Osteoblast (primary cell): ENCODE measurements at regions not wholly inside any gene's neighbourhood (a gene's known extent, or its start where the extent isn't known, plus 50 kb on each side); places are given as distances from the start of the nearest gene placed in this dataset.

ENCODE experiments used
- DNase-seq: peaks from one replicate; pipeline ENCODE4 v3.0.0; 2011; ENCODE audit warnings: low spot score, mixed read lengths; ENCODE audit not compliant: insufficient read length; ENCODE audit errors: missing footprints
- H2AFZ ChIP-seq: 2 replicates; pipeline ENCODE4 v1.6.0; 2011; ENCODE audit warnings: mild to moderate bottlenecking, low read length
- H3K27ac ChIP-seq: 2 replicates; pipeline ENCODE4 v1.5.1; 2011; ENCODE audit warnings: mild to moderate bottlenecking, low read depth, low read length, moderate library complexity
- H3K27me3 ChIP-seq: 2 replicates; pipeline ENCODE4 v1.6.0; 2012; ENCODE audit warnings: mild to moderate bottlenecking, control low read depth, inconsistent platforms, low read length, moderate library complexity; ENCODE audit not compliant: insufficient read depth
- H3K36me3 ChIP-seq: 2 replicates; pipeline ENCODE4 v1.5.1; 2011; ENCODE audit warnings: mild to moderate bottlenecking, low read length, control low read depth, moderate library complexity; ENCODE audit not compliant: insufficient read depth
- H3K4me1 ChIP-seq: 2 replicates; pipeline ENCODE4 v1.5.1; 2011; ENCODE audit warnings: mild to moderate bottlenecking, low read length, control low read depth, moderate library complexity; ENCODE audit not compliant: insufficient read depth
- H3K4me2 ChIP-seq: 2 replicates; pipeline ENCODE4 v1.6.0; 2011; ENCODE audit warnings: mild to moderate bottlenecking, low read length; ENCODE audit not compliant: insufficient read depth
- H3K4me3 ChIP-seq: fragments of 200-600 bp; sonication (generic); 3 replicates; pipeline ENCODE4 v1.5.1; 2012; ENCODE audit warnings: mild to moderate bottlenecking, low read length, inconsistent platforms; ENCODE audit not compliant: insufficient read depth
- H3K79me2 ChIP-seq: 2 replicates; pipeline ENCODE4 v1.6.0; 2012; ENCODE audit warnings: mild to moderate bottlenecking, low read length, control low read depth, inconsistent platforms; ENCODE audit not compliant: insufficient read depth
- H3K9me3 ChIP-seq: 2 replicates; pipeline ENCODE4 v1.5.1; 2011; ENCODE audit warnings: low read depth, low read length, control low read depth
- H4K20me1 ChIP-seq: 2 replicates; pipeline ENCODE4 v1.6.0; 2012; ENCODE audit warnings: mild to moderate bottlenecking, low read length, control low read depth; ENCODE audit not compliant: insufficient read depth
- TF ChIP-seq, protein P1 (sequence below): IDR thresholded peaks from 2 replicates; pipeline ENCODE4 v1.5.1; 2011; ENCODE audit warnings: mild to moderate bottlenecking, low read depth, low read length, moderate library complexity; ENCODE audit errors: extremely low read depth

DNA sequence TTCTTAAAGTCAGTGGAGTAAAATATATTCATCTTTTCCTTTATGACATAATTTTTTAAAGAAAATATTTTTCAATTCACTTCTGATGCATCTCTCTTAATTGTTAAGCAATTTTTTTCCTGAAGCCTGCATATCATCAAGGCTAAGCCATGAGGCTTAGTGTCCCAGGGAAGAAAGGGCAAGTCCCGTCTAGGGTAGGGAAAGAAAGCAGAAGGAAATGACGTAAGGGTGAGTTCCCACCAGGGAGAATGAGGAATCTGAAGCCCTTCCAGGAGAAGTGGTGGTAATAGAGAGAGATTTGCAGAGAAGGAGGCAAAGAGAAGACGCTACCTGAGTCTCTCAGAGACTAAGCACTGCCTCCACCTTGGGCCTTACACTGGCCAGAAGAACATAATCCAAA is 96.8 kb upstream of the NFE2L3 start:
- Histone ChIP-seq H3K27ac (no peak overlapping the region), H3K27me3 (peaks cover 4% of the 10 kb centered on the region), H3K4me2 (no peak overlapping the region), H3K79me2 (no peaks in the 10 kb centered on the region), H3K36me3 (no peaks in the 10 kb centered on the region), H3K4me3 (no peak overlapping the region), H3K9me3 (no peaks in the 10 kb centered on the region), H3K4me1 (no peaks in the 10 kb centered on the region), H4K20me1 (no peaks in the 10 kb centered on the region), H2AFZ (no peak overlapping the region)
- DNase-seq = no peak
- TF ChIP-seq, protein P1, sequence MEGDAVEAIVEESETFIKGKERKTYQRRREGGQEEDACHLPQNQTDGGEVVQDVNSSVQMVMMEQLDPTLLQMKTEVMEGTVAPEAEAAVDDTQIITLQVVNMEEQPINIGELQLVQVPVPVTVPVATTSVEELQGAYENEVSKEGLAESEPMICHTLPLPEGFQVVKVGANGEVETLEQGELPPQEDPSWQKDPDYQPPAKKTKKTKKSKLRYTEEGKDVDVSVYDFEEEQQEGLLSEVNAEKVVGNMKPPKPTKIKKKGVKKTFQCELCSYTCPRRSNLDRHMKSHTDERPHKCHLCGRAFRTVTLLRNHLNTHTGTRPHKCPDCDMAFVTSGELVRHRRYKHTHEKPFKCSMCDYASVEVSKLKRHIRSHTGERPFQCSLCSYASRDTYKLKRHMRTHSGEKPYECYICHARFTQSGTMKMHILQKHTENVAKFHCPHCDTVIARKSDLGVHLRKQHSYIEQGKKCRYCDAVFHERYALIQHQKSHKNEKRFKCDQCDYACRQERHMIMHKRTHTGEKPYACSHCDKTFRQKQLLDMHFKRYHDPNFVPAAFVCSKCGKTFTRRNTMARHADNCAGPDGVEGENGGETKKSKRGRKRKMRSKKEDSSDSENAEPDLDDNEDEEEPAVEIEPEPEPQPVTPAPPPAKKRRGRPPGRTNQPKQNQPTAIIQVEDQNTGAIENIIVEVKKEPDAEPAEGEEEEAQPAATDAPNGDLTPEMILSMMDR = no peak

DNA sequence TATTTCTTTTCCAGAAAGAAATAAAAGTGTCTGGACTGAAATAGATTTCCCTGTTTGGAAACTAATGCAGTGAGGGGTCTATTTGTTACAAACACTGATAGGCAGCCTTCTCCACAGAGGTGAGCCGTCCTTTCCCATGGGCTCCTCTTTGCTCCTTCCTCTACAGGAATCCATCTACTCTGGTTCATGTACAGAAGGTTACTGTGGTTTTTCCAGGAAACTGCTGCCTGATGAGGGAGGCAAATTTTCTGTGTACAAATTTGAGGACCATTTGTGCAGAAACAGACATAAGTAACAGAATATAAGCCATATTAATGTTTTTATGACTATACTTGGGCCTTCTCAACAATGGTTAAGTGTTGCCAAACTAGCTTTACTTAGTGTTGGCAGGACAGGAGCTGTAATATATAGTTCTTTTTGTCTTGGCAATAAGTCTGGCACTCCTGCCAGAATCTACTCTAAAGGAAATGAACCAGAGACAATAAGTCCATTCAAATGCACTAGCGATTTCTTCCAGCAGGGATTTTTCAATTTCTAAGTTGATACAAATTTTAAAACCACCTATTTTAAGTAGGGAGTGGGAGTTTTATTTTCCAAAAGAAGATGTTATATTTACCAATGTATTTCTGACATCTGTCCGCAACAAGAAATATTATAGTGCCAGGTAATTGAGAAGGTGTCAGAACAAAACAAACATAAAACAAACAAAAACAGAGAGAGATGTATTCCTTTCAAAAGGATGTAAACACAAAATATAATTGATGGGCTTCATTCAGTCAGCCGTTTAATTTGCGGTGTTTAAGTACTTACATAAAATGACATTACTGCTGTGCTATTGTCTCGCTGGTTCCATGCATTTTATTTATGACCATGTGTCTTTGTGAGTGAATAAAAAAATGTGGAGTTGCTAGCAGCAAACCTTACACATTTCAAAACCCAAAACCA is 91.0 kb upstream of the NFE2L3 start:
- Histone ChIP-seq H3K79me2 (no peaks in the 10 kb centered on the region), H3K4me2 (no peak overlapping the region), H2AFZ (no peak overlapping the region), H3K4me1 (no peaks in the 10 kb centered on the region), H3K27me3 (peaks cover 4% of the 10 kb centered on the region), H3K9me3 (no peaks in the 10 kb centered on the region), H3K27ac (no peak overlapping the region), H3K4me3 (no peak overlapping the region), H3K36me3 (no peaks in the 10 kb centered on the region), H4K20me1 (no peaks in the 10 kb centered on the region)
- DNase-seq = no peak
- TF ChIP-seq, protein P1 = no peak

DNA sequence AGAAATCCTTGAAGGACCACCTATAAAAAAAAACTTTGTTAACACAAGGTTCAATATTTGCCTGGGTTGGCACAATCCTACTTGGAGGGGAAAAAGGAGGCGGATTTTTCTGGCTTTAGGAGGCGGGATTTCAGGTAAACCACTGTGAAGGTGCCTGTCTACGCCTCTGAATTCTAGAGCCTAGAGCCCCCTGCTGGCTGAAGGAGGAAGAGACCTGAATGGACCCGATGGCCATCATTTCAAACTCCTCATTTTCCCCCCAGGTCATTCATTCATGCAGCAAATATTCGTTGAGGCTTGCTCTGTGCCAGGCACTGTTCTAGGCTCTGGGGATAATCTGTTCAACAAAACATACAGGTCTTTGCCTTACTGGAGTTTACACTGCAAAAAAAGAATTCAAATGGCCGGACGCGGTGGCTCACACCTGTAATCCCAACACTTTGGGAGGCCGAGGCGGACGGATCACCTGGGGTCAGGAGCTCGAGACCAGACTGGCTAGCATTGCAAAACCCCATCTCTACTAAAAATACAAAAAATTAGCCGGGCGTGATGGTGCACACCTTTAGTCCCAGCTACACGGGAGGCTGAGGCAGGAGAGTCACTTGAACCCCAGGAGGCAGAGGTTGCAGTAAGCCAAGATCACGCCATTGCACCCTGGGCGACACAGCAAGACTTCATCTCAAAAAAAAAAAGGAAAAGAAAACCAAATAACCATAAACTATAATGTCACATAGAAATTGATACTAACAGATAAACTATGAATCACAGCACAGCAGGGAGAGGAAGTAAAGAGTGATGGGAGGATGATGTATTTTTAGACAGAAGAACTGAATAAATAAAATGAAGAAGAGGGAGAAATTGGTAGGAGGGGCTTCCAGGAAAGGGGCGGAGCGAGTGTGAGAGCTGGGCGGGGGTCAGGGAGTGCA is 90.1 kb upstream of the NFE2L3 start:
- H4K20me1 ChIP-seq = no peaks in the 10 kb centered on the region
- H2AFZ ChIP-seq = no peak overlapping the region
- peak; percentile 91 for DNase-seq
- H3K4me3 ChIP-seq = no peak overlapping the region
- peaks cover 4% of the 10 kb centered on the region for H3K27me3 ChIP-seq
- no peaks in the 10 kb centered on the region for H3K36me3 ChIP-seq
- H3K9me3 ChIP-seq = no peaks in the 10 kb centered on the region
- H3K4me1 ChIP-seq = no peaks in the 10 kb centered on the region
- H3K4me2 ChIP-seq = no peak overlapping the region
- no peaks in the 10 kb centered on the region for H3K79me2 ChIP-seq
- no peak overlapping the region for H3K27ac ChIP-seq
- TF ChIP-seq, protein P1 = peak; percentile 87

DNA sequence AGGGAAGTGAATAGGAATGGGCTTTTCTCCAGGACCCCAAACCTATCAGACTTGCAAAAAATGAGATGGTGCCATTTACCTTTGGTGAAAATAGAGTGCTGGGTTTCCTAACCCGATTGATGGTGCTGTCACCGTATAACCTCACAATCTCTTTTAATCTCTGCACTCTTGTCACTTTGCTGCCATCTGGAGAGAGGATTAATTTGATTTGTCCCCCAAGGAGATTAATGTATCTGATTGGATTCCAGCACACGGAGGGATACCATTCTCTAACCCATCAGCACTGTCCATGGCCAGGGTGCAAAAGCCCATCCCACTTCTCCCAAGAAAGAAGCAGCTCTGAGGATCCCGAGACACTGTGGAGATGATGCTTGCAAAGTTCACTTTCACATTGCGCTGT is 86.3 kb upstream of the NFE2L3 start:
- H3K4me3 ChIP-seq = no peak overlapping the region
- TF ChIP-seq, protein P1 = no peak
- DNase-seq = no peak

More for the DNA sequence above, 86.3 kb upstream of the NFE2L3 start:
- no peaks in the 10 kb centered on the region for H3K4me1 ChIP-seq
- no peak overlapping the region for H3K4me2 ChIP-seq
- no peaks in the 10 kb centered on the region for H3K36me3 ChIP-seq
- H2AFZ ChIP-seq = no peak overlapping the region
- no peaks in the 10 kb centered on the region for H4K20me1 ChIP-seq
- no peaks in the 10 kb centered on the region for H3K27me3 ChIP-seq
- no peak overlapping the region for H3K27ac ChIP-seq
- H3K9me3 ChIP-seq = no peaks in the 10 kb centered on the region
- H3K79me2 ChIP-seq = no peaks in the 10 kb centered on the region
